Gastroesophageal sphincter (tissue), 4 donors: ENCODE measurements at regions not wholly inside any gene's neighbourhood (a gene's known extent, or its start where the extent isn't known, plus 50 kb on each side); places are given as distances from the start of the nearest gene placed in this dataset.

ENCODE experiments used
- ATAC-seq: fragments of 150-250 bp; one replicate; pipeline ENCODE4 v1.9.1; 2016; ENCODE audit warnings: mild to moderate bottlenecking, moderate library complexity
- H3K27ac ChIP-seq, 4 donors: fragments of 200-600 bp; sonication (generic) in 3 of 4; 1 replicate in 3 of 4; 2 replicates in 1 of 4; pipeline ENCODE4 v1.5.1; 2016 to 2019
- H3K27me3 ChIP-seq: fragments of 200-600 bp; sonication (generic); one replicate; pipeline ENCODE4 v1.5.1; 2019
- H3K36me3 ChIP-seq, 2 donors: fragments of 200-600 bp; sonication (generic); one replicate each; pipeline ENCODE4 v1.5.1; 2019; ENCODE audit warnings: control low read depth in 1 of 2
- H3K4me1 ChIP-seq, 3 donors: fragments of 200-600 bp; sonication (generic); 1 replicate in 2 of 3; 2 replicates in 1 of 3; pipeline ENCODE4 v1.5.1; 2016 to 2019; ENCODE audit warnings: control low read depth in 2 of 3
- H3K4me3 ChIP-seq, 2 donors: fragments of 200-600 bp; sonication (generic); one replicate each; pipeline ENCODE4 v1.5.1; 2019; ENCODE audit warnings: mild to moderate bottlenecking in 1 of 2, moderate library complexity in 1 of 2
- H3K9me3 ChIP-seq, 3 donors: fragments of 200-600 bp; sonication (generic); one replicate each; pipeline ENCODE4 v1.5.1; 2017 to 2019; ENCODE audit warnings: control low read depth in 2 of 3
- CTCF ChIP-seq, 4 experiments: fragments of 200-600 bp in 2 of 4; fragments of 450-650 bp in 2 of 4; sonication (generic) in 1 of 4; IDR thresholded peaks; one replicate each; pipeline ENCODE4 v1.5.1; 2017 to 2019; ENCODE audit warnings: antibody characterized with exemption in 4 of 4, mild to moderate bottlenecking in 2 of 4, moderate library complexity in 2 of 4
- EP300 ChIP-seq: sonication (generic); formaldehyde crosslinking; IDR thresholded peaks from one replicate; pipeline ENCODE4 v1.6.1; 2017; ENCODE audit warnings: antibody characterized with exemption, mild to moderate bottlenecking
- POLR2A ChIP-seq, 2 donors: fragments of 450-650 bp; IDR thresholded peaks; one replicate each; pipeline ENCODE4 v1.6.1; 2017; ENCODE audit warnings: antibody characterized with exemption in 2 of 2, mild to moderate bottlenecking in 2 of 2, moderate library complexity in 1 of 2
- POLR2AphosphoS5 ChIP-seq: sonication (generic); formaldehyde crosslinking; IDR thresholded peaks from one replicate; pipeline ENCODE4 v1.6.1; 2017; ENCODE audit warnings: antibody characterized with exemption
- WGBS, 2 donors: methylation state at CpG; one replicate each; pipeline ENCODE4 v1.1.5; 2018; ENCODE audit warnings: low coverage in 1 of 2; 5-methylcytosine and 5-hydroxymethylcytosine counted together

GRCh38 chr4:4610672-4611071 is 68.8 kb upstream of the STX18 start:
- 84 to 93% methylated on average over 5 to 6 of the region's 7 CpGs for WGBS, 2 donors
- Histone ChIP-seq H3K4me1 (no peaks in the 10 kb centered on the region), H3K36me3 (no peaks in the 10 kb centered on the region), H3K27me3 (no peaks in the 10 kb centered on the region), H3K27ac (no peak overlapping the region), H3K4me3 (no peak overlapping the region), H3K9me3 (no peaks in the 10 kb centered on the region)
- ATAC-seq = no peak
- TF ChIP-seq EP300 (no peak), POLR2A (IDR thresholded peaks at IDR 0.05) (no peak), CTCF (IDR thresholded peaks at IDR 0.05) (no peak), POLR2AphosphoS5 (no peak)

- no peak overlapping the region for H3K27ac ChIP-seq
- H3K36me3 ChIP-seq = no peaks in the 10 kb centered on the region
- WGBS, 2 donors = 77 to 82% methylated on average over 4 to 8 of the region's 10 CpGs
- H3K4me1 ChIP-seq = no peaks in the 10 kb centered on the region
- ATAC-seq = no peak
- no peak for TF ChIP-seq POLR2AphosphoS5
- TF ChIP-seq EP300 = no peak
- no peak for TF ChIP-seq POLR2A (IDR thresholded peaks at IDR 0.05)
- no peak for TF ChIP-seq CTCF (IDR thresholded peaks at IDR 0.05)
- H3K27me3 ChIP-seq = no peaks in the 10 kb centered on the region
- H3K4me3 ChIP-seq = no peak overlapping the region
- H3K9me3 ChIP-seq = no peaks in the 10 kb centered on the region
These were observed 67.9 kb upstream of the STX18 start for GRCh38 chr4:4609622-4610334.

- 72 to 75% methylated on average over 9 to 11 of the region's 13 CpGs for WGBS, 2 donors
- H3K36me3 ChIP-seq = no peaks in the 10 kb centered on the region
- H3K27me3 ChIP-seq = no peaks in the 10 kb centered on the region
- no peak overlapping the region for H3K4me3 ChIP-seq
- no peak overlapping the region for H3K27ac ChIP-seq
- H3K4me1 ChIP-seq = no peaks in the 10 kb centered on the region
- ATAC-seq = no peak
- H3K9me3 ChIP-seq = no peaks in the 10 kb centered on the region
- TF ChIP-seq POLR2A (IDR thresholded peaks at IDR 0.05) (no peak), CTCF (IDR thresholded peaks at IDR 0.05) (no peak), EP300 (no peak), POLR2AphosphoS5 (no peak)
These were observed 66.3 kb upstream of the STX18 start for GRCh38 chr4:4608214-4608537.

- Histone ChIP-seq H3K4me1 (no peaks in the 10 kb centered on the region), H3K27ac (no peak overlapping the region), H3K4me3 (no peak overlapping the region), H3K36me3 (no peaks in the 10 kb centered on the region), H3K9me3 (no peaks in the 10 kb centered on the region), H3K27me3 (no peaks in the 10 kb centered on the region)
- 80 to 83% methylated on average over 13 to 14 of the region's 19 CpGs for WGBS, 2 donors
- TF ChIP-seq POLR2AphosphoS5 (no peak), EP300 (no peak), CTCF (IDR thresholded peaks at IDR 0.05) (no peak), POLR2A (IDR thresholded peaks at IDR 0.05) (no peak)
- no peak for ATAC-seq
These were observed 65.7 kb upstream of the STX18 start for GRCh38 chr4:4607336-4608213.

- Histone ChIP-seq H3K4me1 (no peaks in the 10 kb centered on the region), H3K36me3 (no peaks in the 10 kb centered on the region), H3K27me3 (no peaks in the 10 kb centered on the region), H3K4me3 (no peak overlapping the region), H3K27ac (no peak overlapping the region), H3K9me3 (no peaks in the 10 kb centered on the region)
- TF ChIP-seq POLR2A (IDR thresholded peaks at IDR 0.05) (no peak), EP300 (no peak), POLR2AphosphoS5 (no peak), CTCF (IDR thresholded peaks at IDR 0.05) (no peak)
- no peak for ATAC-seq
- WGBS, 2 donors = 70% methylated on average over 7 of the region's 10 CpGs; no CpG with 5 or more reads in 1 of the 2 donors
These were observed 64.5 kb upstream of the STX18 start for GRCh38 chr4:4606321-4606720.
